CD1c-positive myeloid dendritic cell (primary cell): ENCODE measurements at regions not wholly inside any gene's neighbourhood (a gene's known extent, or its start where the extent isn't known, plus 50 kb on each side); places are given as distances from the start of the nearest gene placed in this dataset.

Source experiments
- DNase-seq: peaks from one replicate; pipeline ENCODE4 v3.0.0-alpha.2; 2016; ENCODE audit errors: extremely low spot score

DNA sequence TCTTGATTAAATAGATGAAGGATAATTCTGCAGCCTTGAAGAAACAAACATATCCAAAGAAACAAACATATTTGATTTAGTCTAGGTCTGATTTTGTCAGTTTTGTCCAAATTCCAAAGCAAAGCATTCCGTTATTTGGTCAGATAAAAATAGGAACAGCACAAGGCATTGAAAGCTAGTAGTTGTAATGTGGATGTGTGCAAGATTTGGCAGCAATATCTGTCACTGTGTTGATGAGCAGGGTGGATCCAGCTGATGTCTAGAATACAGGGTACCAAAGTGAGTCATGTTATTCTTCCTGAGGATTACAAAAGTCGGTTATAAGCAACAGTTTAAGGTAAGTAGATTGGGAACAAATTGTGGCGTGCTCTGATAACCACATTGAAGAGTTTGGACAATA is 69.3 kb upstream of the PLPPR1 start:
- no peak for DNase-seq
